ENCODE measurements at regions not wholly inside any gene's neighbourhood (a gene's known extent, or its start where the extent isn't known, plus 50 kb on each side); places are given as distances from the start of the nearest gene placed in this dataset.

GRCh38 chr20:11716945-11717248, 200.8 kb upstream of the BTBD3 start:
- TF ChIP-seq POLR2A (IDR thresholded peaks at IDR 0.05; ENCODE audit: low read depth, low read length) (no peak), POLR2AphosphoS5 (IDR thresholded peaks at IDR 0.05; ENCODE audit: low read depth, low read length) (no peak), TAF1 (IDR thresholded peaks at IDR 0.05; ENCODE audit: low read depth, low read length) (no peak), SPI1 (IDR thresholded peaks at IDR 0.05; ENCODE audit: low read depth, low read length) (no peak), PAX5 (IDR thresholded peaks at IDR 0.05; ENCODE audit: insufficient read depth, low read length, severe bottlenecking) (no peak), POU2F2 (IDR thresholded peaks at IDR 0.05; ENCODE audit: low read depth, low read length) (no peak)
